CD4-positive, alpha-beta T cell treated with Interferon gamma for 1 hour (primary cell): ENCODE measurements at regions not wholly inside any gene's neighbourhood (a gene's known extent, or its start where the extent isn't known, plus 50 kb on each side); places are given as distances from the start of the nearest gene placed in this dataset.
"Not testable (repeated sequence)": the region's sequence is repeated elsewhere in the genome, so short reads cannot be mapped to it uniquely, and the experiment has no call there.

Source experiments
- DNase-seq: peaks from one replicate; pipeline ENCODE4 v3.0.0-alpha.2; 2020

DNA sequence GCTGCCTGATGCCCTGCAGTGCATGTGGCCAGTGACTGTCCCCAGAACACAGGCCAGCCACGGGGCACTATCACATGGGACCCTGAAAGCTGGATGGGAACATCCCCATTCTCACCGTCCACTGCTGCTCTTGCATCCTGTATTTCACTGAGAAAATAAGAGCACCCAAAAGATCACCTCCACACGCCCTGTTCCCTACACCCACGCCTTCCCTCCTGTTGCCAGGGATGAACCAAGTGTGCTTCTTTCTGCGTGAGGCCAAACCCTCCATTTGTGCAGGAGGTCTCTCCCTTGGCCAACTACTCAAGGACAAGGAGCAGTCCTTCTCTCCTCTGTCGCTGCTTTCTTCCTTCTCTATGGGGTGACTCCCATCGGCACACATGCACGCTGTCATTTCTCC lies 118.3 kb downstream of the LRRC37A3 start:
- not testable (repeated sequence) for DNase-seq

DNA sequence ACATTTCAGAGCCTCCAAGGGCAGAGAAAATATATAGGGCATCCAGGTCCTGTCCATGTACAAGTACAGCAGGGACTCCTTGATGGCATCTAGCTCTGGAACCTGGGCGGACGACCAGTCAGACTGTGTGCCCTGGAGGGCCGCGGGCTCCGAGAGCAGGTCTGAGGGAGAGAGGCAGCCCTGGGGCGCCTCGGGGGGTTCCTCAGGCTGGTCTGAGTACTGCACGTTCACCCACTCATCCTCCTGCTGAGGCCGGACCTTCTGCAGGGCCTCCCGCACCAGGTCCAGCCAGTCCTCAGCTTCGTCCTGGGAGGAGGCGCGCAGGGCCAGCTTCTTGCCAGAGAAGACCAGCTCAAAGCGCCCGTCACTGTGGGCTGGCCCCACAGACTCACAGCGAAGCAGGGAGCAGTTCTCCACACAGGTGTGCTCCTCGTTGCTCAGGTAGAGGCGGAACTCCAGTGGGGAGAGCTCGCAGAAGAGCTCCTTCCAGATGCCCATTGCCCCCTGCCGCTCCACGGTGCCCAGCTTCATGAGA lies 118.8 kb downstream of the LRRC37A3 start:
- not testable (repeated sequence) for DNase-seq

DNA sequence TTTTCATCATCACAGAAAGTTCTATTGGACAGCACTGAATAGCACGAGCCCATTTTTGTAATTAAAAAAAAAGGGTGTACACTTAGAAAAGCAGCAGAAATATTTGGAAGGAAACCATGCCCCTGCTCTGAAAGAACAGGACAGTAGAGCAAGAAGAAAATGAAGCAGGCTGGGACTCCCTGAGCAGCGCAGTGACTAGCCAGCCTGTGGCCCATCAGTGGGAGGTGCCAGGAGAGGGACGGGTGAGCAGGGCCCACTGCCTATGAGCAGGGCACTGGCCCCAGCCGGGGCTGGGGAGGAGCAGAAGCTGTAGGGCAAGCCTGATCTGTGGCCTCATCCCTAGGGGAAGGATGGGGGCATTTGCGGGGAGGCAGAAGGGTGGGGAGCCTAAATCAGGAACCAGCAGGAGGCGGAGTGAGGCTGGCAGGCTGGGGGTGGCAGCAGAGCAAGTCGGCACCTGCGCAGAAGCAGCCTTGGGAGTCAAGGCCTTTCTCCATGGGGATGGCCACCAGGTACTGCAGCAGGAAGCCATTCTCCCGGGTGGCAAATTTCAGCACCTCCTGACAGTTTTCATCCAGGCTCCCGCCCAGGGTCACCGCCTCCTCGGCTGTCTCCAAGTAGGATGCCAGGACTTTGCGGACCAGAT lies 119.6 kb downstream of the LRRC37A3 start:
- DNase-seq = not testable (repeated sequence)

DNA sequence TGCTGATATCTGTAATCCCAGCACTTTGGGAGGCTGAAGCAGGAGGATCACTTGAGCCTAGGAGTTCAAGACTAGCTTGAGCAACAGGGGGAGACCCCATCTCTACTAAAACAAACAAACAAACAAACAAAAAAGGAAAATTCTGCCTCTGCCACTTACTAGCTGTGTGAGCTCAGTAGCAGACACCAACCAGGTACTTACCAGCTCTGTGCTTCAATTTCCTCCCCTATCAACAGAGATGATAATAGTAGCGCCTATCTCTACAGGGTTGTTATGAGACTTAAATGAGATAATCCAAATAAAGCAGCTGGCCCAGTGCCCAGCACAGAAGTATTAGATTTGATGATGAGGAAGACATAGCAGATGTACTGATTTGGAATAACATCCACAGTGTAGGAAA lies 120.3 kb downstream of the LRRC37A3 start:
- DNase-seq = not testable (repeated sequence)

DNA sequence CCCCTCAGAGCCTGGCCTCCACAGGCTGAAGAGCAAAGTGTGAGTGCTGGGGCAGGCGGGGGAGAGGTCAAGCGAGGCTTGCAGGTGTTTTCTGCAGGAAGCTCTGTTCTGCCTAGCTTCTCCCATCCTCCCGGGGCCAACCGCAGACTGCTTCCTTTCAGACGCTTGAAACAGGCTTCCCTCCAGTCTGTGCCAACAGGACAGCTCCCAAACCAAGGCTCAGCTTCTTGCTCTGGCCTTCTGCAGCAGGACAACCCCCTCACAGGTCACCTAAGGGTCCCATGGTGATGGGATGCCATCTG lies 120.8 kb downstream of the LRRC37A3 start:
- not testable (repeated sequence) for DNase-seq

DNA sequence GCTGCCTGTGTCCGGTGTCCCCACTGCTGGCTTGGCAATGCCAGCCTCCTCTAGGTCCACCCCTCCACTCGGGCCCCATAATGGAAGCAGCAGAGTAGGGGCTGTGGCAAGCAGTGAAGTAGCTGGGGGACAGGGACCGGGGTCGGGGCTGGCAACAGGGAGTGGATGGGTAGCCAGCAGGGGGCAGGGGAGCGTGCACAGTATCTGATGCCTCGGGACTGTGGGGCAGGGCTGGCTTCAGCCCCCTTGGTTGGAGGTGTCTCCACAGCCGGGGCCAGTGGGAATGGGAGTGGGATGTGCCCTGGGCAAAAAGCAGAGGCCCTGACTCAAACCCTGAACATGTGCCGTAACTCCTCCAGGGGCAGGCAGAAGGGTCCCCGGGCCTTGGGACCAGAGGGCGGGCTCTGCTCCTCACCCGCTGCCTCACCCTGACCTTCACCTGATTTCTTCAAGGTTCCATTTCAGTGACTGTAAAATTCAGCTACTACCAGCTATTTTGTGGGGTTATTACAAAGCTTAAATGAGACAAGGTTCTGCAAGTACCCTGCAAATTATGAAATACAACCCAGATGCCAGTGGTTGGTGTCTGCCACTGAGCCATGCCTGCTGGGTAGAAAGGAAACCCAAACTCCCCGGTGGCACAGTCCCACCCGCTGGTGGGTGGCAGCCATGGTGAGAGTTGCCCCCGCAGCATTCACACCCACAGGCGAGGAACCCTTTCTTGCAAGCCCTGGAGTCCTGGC lies 121.4 kb downstream of the LRRC37A3 start:
- not testable (repeated sequence) for DNase-seq

DNA sequence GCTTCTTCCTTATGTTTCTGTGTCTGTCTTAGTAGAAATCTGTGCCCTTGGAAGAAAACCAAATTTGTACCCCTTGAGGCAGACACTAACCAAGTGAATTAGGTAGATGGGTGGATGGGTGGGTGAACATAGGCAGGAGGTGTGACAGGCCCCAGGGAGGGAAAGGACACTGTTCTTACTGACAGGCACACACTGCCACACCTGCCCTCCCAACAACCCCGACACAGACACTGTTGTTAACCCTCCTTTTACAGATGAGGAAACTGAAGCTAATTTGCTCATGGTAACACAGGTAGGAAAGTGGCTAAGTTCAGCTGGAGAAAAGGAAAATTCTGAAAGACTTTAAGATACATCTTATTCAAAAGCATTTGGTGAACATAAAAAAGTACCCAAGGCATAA lies 123.9 kb downstream of the LRRC37A3 start:
- DNase-seq = not testable (repeated sequence)

DNA sequence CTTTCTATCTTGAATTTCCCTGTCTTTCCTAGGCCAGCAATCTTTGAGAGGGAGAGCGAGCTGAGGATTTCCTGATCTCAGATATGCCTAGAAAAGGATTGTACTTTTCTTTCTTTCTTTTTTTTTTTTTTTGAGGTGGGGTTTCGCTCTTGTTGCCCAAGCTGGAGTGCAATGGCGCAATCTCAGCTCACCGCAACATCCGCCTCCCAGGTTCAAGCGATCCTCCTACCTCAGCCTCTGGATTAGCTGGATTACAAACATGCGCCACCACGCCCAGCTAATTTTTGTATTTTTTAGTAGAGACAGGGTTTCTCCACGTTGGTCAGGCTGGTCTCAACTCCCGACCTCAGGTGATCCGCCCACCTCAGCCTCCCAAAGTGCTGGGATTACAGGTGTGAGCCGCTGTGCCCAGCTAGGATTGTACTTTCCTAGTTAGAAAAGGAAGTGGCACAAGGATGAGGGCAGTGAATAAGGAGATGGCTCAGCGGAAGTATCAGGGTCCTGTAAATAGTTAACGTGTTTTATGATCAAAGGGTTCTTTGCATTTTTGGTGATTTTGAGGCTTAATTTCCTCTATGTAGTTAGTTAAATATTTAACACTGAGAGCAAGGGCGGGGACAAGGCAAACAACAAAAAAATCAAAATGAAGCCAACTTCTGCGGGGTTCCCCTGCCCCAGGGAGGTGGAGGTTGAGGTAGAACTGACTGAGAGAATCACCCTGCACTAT lies 124.6 kb downstream of the LRRC37A3 start:
- not testable (repeated sequence) for DNase-seq

DNA sequence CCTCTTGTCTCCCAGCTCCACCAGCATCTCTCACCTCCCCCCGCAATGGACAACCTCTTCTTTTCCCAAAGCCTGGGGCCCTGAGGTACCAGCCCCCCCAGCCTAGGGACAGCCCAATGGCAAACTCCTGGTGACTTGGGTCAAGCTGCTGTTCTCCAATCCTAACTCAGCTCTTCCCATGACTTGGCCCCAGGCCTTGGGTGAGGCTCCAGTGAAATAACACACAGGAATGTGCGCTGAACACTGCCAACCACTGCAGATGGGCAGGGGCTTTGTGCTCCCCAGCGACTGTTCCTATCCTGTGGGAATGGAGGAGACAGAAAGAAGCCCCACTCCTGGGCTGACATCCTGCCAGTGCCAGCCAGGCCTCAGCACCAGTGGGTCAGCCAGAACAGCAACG lies 125.2 kb downstream of the LRRC37A3 start:
- not testable (repeated sequence) for DNase-seq

DNA sequence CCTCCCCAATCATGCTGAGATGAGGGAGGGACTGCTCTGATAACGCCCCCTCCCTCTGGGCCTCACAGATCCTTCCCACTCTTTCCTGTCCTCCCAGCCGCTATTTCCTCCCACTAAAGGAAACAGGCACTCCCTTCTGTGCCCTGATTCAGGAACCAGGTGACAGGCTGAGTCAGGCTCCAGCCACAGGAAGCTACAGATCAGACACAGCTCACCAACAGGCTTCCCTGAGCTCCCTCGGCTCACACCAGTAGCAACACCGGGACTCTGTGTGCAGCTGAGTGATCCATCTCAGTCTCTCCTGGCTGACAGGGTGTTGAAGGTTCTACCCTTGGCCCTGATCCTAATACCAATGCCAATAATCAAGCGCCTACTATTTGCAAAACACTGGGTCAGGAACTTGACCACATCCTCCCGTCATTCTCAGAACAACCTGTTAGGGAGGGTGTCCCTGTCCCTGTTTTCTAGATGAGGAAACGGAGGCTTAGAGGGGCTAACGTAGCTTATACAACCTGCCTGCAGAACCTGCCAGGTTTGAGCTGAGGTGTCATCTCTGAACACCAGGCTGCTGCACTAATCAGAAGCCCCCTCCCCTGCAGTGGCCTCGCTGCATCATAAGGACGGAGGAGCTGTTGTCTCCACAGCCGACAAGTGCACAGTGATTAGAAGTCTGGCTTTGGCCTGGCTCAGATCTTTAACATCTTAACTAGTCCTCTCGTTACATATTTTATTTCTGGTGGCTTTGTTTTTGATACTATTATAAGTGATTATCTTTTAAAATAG lies 126.3 kb downstream of the LRRC37A3 start:
- not testable (repeated sequence) for DNase-seq

DNA sequence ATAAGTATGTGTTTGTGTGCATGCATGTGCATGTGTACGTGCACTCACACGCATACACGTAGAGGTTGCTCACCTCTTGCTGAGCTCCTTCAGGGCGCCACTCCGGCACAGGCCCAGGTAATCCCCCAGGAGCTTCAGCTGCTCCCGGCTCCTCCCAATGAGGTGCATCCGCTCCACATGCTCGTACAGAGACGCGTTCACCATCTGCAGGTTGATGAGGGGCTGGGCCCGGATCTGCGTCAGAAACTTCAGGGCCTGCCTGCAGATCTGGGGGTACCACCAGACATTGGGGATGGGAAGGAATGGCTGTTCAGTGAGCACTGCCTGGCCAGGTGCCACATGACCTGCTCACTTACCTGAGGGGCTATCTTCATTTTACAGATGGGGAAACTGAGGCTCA lies 127.0 kb downstream of the LRRC37A3 start:
- not testable (repeated sequence) for DNase-seq

DNA sequence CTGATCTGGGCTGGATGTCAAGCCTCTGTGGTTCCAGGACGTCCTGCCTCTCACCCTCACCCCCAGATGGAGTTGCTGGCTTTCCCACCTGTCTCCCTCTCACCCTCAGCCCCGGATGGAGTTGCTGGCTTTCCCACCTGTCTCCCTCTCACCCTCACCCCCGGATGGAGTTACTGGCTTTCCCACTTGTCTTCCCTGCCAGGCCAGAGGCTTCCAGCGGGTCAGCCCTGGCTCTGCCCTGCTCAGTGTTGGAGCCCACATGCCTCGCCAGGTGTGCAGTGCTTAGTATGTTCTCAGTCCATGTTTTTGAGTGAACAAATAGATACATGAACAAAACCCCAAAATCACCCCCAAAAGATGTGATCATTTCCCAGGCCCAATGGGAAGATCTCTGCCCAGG lies 127.6 kb downstream of the LRRC37A3 start:
- DNase-seq = not testable (repeated sequence)

DNA sequence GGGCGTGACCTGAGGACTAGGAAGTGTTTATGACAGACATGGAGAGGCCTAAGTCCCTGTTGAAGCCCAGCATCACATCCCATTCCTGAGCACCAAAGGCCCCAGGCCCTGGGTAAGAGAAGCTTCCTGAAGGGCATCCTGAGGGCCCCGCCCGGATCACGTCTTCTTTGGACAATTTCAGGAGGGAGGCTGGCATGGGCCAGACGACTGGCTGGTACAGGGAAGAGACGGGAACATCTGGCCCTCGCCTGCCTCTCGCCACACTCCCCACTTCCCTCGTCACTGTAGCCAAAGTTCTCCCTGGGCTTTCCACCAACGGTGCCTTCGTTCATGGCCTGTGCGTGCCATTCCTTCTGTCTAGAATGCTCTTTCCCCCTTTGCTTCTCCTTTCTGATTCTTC lies 128.1 kb downstream of the LRRC37A3 start:
- not testable (repeated sequence) for DNase-seq

DNA sequence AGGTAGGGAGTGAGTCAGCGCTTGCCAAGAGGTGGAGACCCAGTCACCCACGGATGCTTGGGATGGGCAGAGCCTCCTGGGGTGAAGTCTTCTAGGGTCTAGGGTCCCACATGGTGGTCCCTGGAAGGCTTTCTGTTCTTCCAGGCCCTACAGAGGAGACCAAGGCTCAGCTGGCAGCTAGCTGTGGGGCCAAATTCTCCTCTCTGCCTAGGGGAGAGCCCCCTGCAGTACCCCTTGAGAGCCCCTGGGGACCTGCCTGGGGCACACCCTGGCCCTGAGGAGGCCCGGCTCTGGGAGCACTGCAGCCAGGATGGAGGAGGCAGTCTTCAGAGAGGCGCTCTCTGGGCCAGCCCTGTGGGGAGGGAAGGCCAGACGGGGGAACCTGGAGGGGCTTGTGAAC lies 128.6 kb upstream of the SMURF2 start:
- DNase-seq = not testable (repeated sequence)

DNA sequence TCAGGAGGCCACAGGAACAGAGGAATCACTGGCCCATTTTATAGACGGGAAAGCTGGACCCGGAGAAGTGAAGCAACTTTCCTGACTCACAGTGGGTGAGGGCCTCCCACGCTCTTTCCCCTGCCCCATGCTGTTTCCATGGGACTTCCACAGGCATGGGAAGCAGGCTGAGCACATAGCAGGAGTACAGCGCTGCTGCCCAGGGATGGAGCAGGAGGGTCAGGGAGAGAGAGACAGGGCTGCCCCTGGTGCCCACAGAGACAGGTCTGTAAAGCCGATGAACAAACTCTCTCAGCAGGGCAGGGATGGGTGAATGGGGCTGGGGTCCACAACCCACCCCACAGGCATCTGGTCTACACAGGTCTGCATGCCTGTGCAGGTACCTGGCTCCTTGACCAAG lies 128.1 kb upstream of the SMURF2 start:
- DNase-seq = not testable (repeated sequence)

DNA sequence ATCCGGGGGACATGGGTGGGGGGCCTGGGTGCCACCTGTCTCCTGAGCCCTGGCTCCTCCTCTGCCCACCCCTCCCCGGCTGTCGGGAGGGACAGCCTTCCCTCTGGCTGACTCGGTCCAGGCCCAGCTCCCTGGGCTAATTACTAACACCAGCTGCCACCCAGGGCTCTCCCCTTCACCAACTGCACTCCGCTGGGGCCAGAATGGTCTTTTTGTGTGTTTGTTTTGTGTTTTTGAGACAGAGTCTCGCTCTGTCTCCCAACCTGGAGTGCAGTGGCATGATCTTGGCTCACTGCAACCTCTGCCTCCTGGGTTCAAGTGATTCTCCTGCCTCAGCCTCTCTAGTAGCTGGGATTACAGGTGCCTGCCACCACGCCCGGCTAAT lies 126.9 kb upstream of the SMURF2 start:
- not testable (repeated sequence) for DNase-seq

DNA sequence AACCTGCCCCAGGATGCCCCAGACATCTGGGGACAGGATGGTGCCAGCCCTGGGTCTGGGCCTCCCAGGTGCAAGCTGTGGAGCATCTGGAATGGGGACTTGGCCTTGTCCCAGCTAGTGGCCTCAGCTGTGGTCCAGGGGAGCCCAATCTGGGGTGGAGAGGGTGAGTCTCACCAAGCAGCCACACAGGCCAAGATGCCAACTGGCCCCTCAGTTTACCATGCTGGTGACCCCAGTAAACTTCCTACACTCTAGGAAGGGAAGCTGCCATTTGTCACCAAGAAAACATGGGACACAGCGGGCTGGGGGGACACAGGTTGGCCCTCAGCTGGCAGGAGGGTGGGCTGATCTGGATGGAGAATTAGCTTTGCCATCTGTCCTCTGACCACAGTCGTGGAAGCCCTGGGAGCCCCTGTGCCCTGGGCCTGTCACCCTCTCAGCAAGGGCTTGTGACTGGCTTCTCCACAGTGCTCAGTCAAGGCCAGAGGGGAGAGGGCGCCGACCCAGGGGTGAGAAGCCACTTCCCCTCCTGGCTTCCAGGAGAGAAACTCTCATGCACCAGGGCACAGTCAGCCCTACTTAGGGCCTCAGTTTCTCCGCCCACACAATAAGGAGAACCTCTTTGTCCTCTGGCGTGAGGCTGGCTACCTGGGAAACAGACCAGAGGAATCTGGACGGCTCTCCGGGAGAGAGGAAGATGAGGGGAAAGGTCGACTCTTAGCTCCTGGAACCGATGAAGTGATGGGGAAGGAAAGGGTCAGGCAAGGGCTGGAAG lies 126.4 kb upstream of the SMURF2 start:
- no peak for DNase-seq

DNA sequence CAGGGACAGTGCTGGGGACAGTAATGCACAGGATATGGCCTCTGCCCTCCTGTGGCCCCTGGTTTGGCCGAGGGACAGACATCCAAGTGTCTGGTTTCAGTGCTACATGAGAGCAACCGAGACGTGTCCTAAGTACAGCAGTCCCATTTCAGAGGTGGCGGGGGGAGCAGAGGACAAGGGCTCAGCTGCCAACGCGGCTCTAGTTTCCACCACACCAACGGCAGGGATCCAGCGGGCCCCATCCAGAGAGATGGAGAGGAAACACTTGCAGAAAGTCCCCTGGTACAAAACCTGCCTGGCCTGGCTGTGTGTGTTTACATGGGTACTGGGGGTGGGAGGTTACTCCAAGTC lies 125.8 kb upstream of the SMURF2 start:
- DNase-seq = no peak

DNA sequence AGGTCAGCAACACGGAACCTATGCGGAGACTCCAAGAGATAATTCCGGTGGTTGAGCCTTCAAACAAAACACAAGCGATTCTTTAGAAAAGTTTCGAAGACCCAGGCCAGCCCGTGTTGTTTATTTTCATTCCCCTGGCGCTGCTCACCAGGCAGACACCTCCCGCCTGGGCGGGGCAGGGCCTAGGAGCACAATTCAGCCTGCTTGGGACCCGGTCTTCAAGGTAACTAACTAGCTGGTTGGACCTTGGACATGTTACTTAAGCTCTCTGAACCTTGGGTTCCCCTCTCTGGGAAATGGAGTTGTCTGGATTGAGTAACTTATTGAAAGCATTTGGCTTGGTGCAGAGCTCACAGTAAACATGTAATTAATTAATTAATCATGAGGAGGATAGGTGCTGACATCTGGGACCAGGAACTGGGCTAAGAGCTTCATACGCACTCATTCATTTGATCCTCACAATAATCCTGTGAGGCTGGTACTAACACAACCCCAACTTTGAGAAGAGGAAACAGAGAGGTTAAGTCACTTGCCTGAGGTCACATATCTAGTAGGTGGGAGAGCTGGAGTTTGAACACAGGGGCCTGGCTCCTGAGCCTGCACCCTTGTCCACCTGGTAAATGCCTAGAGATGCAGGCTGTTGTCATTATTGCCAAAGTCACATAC lies 125.3 kb upstream of the SMURF2 start:
- no peak for DNase-seq

DNA sequence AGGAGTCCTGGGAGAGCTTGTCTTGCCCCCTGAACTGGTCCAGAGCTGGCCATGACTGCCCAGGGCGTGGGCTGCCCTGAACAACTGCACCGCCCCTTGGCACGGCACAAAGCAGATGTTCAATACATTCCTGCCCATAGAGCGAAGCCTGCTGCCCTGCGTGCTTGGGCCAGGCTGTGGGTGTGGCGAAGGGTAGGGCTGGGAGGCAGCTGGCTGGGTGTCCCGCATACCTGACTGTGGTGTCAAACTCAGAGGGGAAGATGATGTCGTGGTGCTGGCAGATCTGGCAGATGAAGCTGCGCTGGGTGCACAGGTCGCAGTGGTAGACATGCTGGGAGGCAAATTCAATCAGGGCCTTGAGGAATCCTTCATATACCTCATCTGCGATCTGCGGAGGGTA lies 124.2 kb upstream of the SMURF2 start:
- no peak for DNase-seq

DNA sequence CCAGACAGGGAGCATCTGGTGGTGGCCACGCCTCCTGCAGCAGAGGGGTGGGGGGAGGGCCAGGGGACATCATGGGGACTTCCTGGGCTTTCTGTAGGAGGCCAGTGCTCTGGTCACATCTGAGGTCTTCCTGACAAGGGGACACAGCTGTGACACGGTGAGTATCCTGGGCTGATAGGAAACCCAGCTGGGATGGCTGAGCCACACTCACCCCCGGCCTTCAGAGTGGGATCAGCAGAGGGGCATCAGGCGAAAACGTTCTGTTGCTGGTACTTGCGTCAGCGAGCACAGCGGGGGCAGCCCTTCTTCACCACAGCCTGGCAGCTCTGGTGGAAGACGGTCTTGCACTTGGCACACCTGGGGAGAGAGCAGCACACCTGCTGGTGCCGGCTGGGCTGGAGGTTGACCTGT lies 122.9 kb upstream of the SMURF2 start:
- no peak for DNase-seq
